Body of pancreas (tissue), 4 donors: ENCODE measurements at regions not wholly inside any gene's neighbourhood (a gene's known extent, or its start where the extent isn't known, plus 50 kb on each side); places are given as distances from the start of the nearest gene placed in this dataset.

Experiments used
- CTCF ChIP-seq, 7 experiments: fragments of 450-650 bp in 4 of 7; fragments of 200-600 bp in 3 of 7; sonication (generic) in 3 of 7; IDR thresholded peaks; one replicate each; pipeline ENCODE4 v1.5.1; 2016 to 2019; ENCODE audit warnings: antibody characterized with exemption in 7 of 7
- POLR2A ChIP-seq, 3 donors: fragments of 450-650 bp; IDR thresholded peaks; one replicate each; pipeline ENCODE4 v1.6.1; 2016; ENCODE audit warnings: antibody characterized with exemption in 3 of 3, mild to moderate bottlenecking in 2 of 3

GRCh38 chr4:136769717-136770116 is 762.6 kb downstream of the PCDH18 start:
- TF ChIP-seq CTCF (IDR thresholded peaks at IDR 0.05) (no peak), POLR2A (IDR thresholded peaks at IDR 0.05) (no peak)
